ENCODE measurements at regions not wholly inside any gene's neighbourhood (a gene's known extent, or its start where the extent isn't known, plus 50 kb on each side); places are given as distances from the start of the nearest gene placed in this dataset.

DNA sequence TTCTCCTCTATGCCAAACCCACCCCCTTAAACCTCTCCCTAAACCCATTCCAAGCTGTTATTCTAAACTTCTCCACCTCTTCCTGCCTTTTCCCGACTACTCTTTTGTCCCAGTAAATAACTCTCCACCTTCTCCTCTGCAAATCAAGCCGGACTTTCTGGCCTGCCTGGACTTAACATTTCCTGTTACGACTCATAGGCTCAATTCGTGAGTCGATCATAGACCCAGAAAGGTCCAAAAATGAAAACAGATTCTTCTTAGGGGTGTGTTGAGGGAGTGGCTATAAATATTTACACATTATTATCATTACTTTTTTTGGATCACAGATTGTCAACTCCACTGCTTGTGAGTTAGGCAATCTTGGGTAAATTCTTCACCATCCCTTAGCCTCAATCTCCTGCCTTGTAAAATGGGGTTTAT lies 59.0 kb upstream of the HABP2 start:
- peak; percentile 87 for DNase-seq (ENCODE audit: low read depth)
- TF ChIP-seq, protein P1, sequence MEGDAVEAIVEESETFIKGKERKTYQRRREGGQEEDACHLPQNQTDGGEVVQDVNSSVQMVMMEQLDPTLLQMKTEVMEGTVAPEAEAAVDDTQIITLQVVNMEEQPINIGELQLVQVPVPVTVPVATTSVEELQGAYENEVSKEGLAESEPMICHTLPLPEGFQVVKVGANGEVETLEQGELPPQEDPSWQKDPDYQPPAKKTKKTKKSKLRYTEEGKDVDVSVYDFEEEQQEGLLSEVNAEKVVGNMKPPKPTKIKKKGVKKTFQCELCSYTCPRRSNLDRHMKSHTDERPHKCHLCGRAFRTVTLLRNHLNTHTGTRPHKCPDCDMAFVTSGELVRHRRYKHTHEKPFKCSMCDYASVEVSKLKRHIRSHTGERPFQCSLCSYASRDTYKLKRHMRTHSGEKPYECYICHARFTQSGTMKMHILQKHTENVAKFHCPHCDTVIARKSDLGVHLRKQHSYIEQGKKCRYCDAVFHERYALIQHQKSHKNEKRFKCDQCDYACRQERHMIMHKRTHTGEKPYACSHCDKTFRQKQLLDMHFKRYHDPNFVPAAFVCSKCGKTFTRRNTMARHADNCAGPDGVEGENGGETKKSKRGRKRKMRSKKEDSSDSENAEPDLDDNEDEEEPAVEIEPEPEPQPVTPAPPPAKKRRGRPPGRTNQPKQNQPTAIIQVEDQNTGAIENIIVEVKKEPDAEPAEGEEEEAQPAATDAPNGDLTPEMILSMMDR (IDR thresholded peaks at IDR 0.05; ENCODE audit: control insufficient read depth, insufficient read depth, low read depth, low read length, missing control alignments) = no peak

DNA sequence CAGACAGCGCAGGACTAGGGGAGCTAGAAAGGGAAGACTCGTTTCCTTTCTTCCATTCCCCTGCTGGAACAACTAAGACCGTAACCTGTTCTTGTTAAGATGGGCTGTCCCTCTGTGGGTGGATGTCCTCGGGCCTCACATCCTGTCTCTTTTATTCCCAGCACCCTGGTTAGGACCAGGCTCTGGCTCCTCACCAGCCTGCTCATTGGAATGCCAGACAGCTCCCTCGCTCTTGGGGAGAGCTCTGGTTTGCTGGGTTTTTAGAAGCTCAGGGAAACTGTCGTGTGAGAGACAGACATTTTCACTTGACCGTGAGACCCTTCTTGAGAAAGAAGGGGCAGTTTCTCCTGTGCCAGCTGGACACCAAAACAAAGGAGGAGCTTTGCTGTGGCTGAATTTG lies 58.1 kb upstream of the HABP2 start:
- TF ChIP-seq, protein P1 (IDR thresholded peaks at IDR 0.05; ENCODE audit: control insufficient read depth, insufficient read depth, low read depth, low read length, missing control alignments) = no peak
- no peak for DNase-seq (ENCODE audit: low read depth)
- no peak overlapping the region for H3K4me3 ChIP-seq (ENCODE audit: control insufficient read depth, low read depth, low read length)

More for the DNA sequence above, 59.0 kb upstream of the HABP2 start:
- H3K4me3 ChIP-seq (ENCODE audit: control insufficient read depth, low read depth, low read length) = no peak overlapping the region

DNA sequence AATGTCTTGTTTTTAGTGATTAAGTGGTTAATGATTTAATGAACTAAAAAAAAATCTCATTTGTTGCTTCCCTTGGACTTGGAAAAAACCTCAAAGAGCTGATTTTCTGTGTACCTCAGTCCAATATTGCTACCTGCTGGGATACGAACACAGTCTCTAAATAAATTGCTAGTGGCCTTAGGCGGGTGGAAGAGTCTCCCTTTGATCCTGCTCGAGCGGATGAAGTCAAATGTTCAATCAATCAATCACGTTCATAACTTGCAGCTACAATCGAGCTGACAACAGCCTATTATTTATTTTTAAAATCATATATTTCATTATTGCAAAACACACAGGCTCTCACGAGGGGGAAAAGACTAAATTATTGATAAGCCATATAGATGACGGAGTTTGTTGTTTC lies 57.3 kb upstream of the HABP2 start:
- DNase-seq (ENCODE audit: low read depth) = no peak
- TF ChIP-seq, protein P1 (IDR thresholded peaks at IDR 0.05; ENCODE audit: control insufficient read depth, insufficient read depth, low read depth, low read length, missing control alignments) = no peak
- no peak overlapping the region for H3K4me3 ChIP-seq (ENCODE audit: control insufficient read depth, low read depth, low read length)

DNA sequence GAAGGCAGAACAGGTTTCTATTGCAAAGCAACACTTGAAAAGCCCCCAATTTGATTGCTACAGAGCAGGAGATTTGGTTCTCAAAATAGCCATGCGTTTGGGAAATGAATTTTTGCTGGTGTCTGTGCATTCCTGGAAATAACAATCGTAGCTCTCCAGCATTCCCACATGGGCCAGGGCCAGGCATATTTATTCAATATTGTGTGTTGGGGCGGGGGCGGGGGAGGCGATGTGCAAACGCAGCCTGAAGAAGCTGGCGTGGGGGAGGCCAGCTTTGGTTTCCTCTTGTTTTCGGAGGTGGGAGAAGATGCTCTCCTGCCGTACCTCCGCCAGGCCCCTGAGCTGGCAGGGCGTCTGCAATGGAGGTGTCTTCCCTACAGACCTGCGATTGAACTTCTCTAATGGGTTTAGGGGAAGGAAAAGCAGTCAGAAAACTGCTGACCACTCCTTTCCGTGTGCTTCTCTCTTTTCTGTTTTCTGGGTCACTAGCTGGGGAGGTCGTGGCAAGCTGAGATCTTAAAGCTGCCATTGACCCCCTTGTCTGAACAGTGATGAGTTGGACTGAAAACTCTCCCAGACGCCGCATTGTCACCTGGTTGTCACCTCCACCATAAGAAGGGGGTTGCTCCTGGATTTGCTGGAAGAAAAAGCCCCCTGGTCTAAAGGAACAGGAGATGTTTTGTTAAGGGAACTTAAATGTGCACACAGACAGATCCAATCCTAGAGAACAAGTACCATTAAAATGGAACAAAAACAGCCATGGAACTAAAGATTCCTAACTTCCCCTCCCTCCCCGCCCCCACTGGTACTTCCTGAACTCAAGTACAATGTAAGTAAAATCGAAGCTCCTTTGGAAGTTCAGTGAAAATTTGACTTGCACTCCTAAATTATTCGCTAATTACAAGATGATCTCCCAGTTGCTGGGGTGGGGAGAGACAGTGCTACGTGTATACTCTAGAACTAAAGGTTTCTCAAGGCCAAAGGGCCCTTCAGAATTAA lies 56.4 kb upstream of the HABP2 start:
- TF ChIP-seq, protein P1 (IDR thresholded peaks at IDR 0.05; ENCODE audit: control insufficient read depth, insufficient read depth, low read depth, low read length, missing control alignments) = no peak
- DNase-seq (ENCODE audit: low read depth) = no peak
- no peak overlapping the region for H3K4me3 ChIP-seq (ENCODE audit: control insufficient read depth, low read depth, low read length)

DNA sequence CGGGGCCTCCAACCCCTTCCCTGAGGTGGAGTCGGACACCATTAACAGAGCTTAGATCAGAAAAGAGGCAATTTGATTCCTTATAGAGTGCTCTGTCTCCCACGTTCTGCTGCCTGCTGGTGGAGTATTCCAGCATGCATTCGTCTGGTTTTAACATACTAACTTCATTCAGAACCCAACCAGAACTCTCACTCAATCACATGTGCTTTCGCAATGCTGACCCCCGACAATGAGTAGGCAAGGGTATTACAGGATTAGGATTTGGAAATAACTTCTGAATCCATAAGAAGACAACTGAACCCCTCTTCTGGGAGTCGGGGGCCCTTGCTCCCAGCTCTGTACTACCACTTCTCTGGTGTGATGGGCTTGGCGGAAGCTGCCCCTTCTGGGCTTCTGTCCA lies 55.7 kb upstream of the HABP2 start:
- DNase-seq (ENCODE audit: low read depth) = no peak
- no peak overlapping the region for H3K4me3 ChIP-seq (ENCODE audit: control insufficient read depth, low read depth, low read length)
- TF ChIP-seq, protein P1 (IDR thresholded peaks at IDR 0.05; ENCODE audit: control insufficient read depth, insufficient read depth, low read depth, low read length, missing control alignments) = no peak

DNA sequence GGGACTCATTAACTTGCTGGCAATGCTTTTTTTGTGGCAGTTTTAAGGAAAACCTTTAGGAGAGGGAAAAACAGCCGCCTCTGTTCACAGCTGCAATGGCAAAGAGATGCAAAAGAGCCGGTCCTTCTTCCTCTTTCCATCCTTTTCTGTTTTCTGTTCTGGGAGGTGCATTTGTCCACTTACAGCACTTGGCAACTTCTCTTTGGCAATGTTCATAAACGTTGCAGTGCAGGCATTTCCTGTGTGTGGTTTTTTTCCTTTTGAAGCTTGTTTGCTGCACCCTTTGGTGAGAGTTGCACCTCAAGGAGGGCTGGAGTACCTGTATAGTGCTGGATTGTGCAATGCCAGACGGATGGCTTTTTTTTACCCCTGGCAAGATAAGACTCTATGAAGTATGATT lies 53.9 kb upstream of the HABP2 start:
- no peak for DNase-seq (ENCODE audit: low read depth)
- no peak overlapping the region for H3K4me3 ChIP-seq (ENCODE audit: control insufficient read depth, low read depth, low read length)
- TF ChIP-seq, protein P1 (IDR thresholded peaks at IDR 0.05; ENCODE audit: control insufficient read depth, insufficient read depth, low read depth, low read length, missing control alignments) = no peak

Data from AG09309 (cell line).